ENCODE measurements at regions not wholly inside any gene's neighbourhood (a gene's known extent, or its start where the extent isn't known, plus 50 kb on each side); places are given as distances from the start of the nearest gene placed in this dataset.

DNA sequence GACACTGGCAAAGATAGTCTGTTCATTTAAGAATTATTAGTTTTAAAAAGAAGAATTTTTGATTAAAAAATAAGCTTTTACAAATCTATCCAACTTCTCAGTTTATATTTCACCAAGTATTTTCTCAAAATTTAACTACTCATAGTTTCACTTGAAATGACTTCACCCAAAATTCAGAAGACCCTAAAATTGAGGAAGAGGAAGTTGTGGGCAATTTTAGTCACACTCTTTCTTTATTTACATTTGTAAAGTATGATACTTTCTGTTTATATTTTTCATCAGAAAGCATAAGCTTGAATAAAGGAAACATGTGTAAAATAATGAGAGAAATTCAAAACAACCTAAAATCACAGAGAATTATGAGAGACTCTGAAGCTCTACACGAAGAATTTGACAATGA, 278.8 kb upstream of the MEIS1 start:
- TF ChIP-seq, protein P1, sequence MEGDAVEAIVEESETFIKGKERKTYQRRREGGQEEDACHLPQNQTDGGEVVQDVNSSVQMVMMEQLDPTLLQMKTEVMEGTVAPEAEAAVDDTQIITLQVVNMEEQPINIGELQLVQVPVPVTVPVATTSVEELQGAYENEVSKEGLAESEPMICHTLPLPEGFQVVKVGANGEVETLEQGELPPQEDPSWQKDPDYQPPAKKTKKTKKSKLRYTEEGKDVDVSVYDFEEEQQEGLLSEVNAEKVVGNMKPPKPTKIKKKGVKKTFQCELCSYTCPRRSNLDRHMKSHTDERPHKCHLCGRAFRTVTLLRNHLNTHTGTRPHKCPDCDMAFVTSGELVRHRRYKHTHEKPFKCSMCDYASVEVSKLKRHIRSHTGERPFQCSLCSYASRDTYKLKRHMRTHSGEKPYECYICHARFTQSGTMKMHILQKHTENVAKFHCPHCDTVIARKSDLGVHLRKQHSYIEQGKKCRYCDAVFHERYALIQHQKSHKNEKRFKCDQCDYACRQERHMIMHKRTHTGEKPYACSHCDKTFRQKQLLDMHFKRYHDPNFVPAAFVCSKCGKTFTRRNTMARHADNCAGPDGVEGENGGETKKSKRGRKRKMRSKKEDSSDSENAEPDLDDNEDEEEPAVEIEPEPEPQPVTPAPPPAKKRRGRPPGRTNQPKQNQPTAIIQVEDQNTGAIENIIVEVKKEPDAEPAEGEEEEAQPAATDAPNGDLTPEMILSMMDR (conservative IDR thresholded peaks at IDR 0.05) = no peak
- no peak for TF ChIP-seq ZFX (IDR thresholded peaks at IDR 0.05)

Measured in C4-2B (cell line).